ENCODE measurements at regions not wholly inside any gene's neighbourhood (a gene's known extent, or its start where the extent isn't known, plus 50 kb on each side); places are given as distances from the start of the nearest gene placed in this dataset.
"Not testable (repeated sequence)": the region's sequence is repeated elsewhere in the genome, so short reads cannot be mapped to it uniquely, and the experiment has no call there.

GRCh38 chr9:39567396-39567795 is 211.9 kb downstream of the SPATA31A1 start:
- DNase-seq: not testable (repeated sequence)

GRCh38 chr9:39568900-39569299 is 213.4 kb downstream of the SPATA31A1 start:
- not testable (repeated sequence) for DNase-seq

- DNase-seq: not testable (repeated sequence)
These were observed 217.9 kb downstream of the SPATA31A1 start for GRCh38 chr9:39573024-39574022.

GRCh38 chr9:39579000-39579399 is 223.5 kb downstream of the SPATA31A1 start:
- not testable (repeated sequence) for DNase-seq

GRCh38 chr9:39581296-39581695 is 225.8 kb downstream of the SPATA31A1 start:
- not testable (repeated sequence) for DNase-seq

- not testable (repeated sequence) for DNase-seq
These were observed 227.4 kb downstream of the SPATA31A1 start for GRCh38 chr9:39582677-39583412.

- DNase-seq: not testable (repeated sequence)
These were observed 227.9 kb downstream of the SPATA31A1 start for GRCh38 chr9:39583413-39583747.

GRCh38 chr9:39585233-39585632 is 229.8 kb downstream of the SPATA31A1 start:
- not testable (repeated sequence) for DNase-seq

GRCh38 chr9:39587844-39588499 is 232.5 kb downstream of the SPATA31A1 start:
- DNase-seq: no peak

GRCh38 chr9:39588500-39589137 is 233.2 kb downstream of the SPATA31A1 start:
- DNase-seq: no peak

GRCh38 chr9:39604089-39604488 is 248.6 kb downstream of the SPATA31A1 start:
- not testable (repeated sequence) for DNase-seq

- not testable (repeated sequence) for DNase-seq
These were observed 256.2 kb downstream of the SPATA31A1 start for GRCh38 chr9:39611449-39612231.

GRCh38 chr9:39616480-39616879 is 261.0 kb downstream of the SPATA31A1 start:
- not testable (repeated sequence) for DNase-seq

- not testable (repeated sequence) for DNase-seq
These were observed 268.6 kb downstream of the SPATA31A1 start for GRCh38 chr9:39624048-39624447.

GRCh38 chr9:39632071-39632470 is 276.6 kb downstream of the SPATA31A1 start:
- DNase-seq: not testable (repeated sequence)

- not testable (repeated sequence) for DNase-seq
These were observed 293.6 kb downstream of the SPATA31A1 start for GRCh38 chr9:39649029-39649428.

- DNase-seq: not testable (repeated sequence)
These were observed 301.6 kb downstream of the SPATA31A1 start for GRCh38 chr9:39656960-39657603.

GRCh38 chr9:39663020-39663419 is 307.6 kb downstream of the SPATA31A1 start:
- DNase-seq: not testable (repeated sequence)

- DNase-seq: not testable (repeated sequence)
These were observed 308.2 kb downstream of the SPATA31A1 start for GRCh38 chr9:39663713-39664112.

- DNase-seq: not testable (repeated sequence)
These were observed 309.6 kb downstream of the SPATA31A1 start for GRCh38 chr9:39665020-39665419.

Data from NCI-H2081 (cell line).